ENCODE measurements at regions not wholly inside any gene's neighbourhood (a gene's known extent, or its start where the extent isn't known, plus 50 kb on each side); places are given as distances from the start of the nearest gene placed in this dataset.
"Not testable (repeated sequence)": the region's sequence is repeated elsewhere in the genome, so short reads cannot be mapped to it uniquely, and the experiment has no call there.

DNA sequence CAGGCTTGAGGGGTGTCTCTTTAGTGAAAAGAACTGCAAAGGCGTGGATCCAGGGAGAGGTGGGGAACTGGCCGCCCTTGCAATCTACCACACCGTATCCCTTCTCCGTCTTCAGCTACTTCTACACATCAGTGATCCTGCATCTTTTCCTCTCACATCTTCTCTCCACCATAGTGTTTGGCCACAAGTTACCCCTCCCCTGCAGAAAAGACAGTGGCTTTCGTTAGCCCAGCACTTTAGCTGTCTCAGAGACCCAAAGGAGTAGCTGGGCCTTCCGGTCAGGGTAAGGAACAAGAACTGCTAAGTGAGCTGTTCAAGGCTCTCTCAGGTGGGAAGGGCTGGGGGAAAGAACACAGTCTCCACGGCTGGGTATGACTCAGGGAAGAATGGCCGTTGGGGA lies 158.4 kb downstream of the NDUFA12 start:
- ChIA-PET POLR2A (ENCODE audit: low non-redundant PET) (no interaction called here), CTCF (no interaction called here)
- H3K27ac ChIP-seq: no peak overlapping the region
- TF ChIP-seq, protein P1, sequence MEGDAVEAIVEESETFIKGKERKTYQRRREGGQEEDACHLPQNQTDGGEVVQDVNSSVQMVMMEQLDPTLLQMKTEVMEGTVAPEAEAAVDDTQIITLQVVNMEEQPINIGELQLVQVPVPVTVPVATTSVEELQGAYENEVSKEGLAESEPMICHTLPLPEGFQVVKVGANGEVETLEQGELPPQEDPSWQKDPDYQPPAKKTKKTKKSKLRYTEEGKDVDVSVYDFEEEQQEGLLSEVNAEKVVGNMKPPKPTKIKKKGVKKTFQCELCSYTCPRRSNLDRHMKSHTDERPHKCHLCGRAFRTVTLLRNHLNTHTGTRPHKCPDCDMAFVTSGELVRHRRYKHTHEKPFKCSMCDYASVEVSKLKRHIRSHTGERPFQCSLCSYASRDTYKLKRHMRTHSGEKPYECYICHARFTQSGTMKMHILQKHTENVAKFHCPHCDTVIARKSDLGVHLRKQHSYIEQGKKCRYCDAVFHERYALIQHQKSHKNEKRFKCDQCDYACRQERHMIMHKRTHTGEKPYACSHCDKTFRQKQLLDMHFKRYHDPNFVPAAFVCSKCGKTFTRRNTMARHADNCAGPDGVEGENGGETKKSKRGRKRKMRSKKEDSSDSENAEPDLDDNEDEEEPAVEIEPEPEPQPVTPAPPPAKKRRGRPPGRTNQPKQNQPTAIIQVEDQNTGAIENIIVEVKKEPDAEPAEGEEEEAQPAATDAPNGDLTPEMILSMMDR (conservative IDR thresholded peaks at IDR 0.05; ENCODE audit: low read depth): no peak
- no peak for DNase-seq (ENCODE audit: low spot score)

DNA sequence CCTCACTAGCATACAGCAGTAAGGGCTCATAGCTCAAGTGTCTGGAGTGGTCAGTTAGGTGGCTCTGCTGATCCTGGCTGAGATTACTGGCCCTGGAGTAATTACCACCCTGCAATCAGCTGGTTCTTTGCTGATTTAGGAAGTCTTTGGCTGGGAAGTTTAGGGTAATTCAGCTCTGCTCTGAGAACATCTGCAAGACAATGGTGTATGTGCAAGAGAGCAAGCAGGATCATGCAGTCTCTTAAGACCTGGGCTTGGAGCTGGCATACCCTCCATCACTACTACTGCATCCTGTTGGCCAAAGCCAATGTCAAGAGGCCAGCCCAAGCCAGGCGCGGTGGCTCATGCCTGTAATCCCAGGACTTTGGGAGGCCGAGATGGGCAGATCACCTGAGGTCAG lies 159.0 kb downstream of the NDUFA12 start:
- no peak for DNase-seq (ENCODE audit: low spot score)
- POLR2A ChIA-PET (ENCODE audit: low non-redundant PET): no interaction called here
- no peak overlapping the region for H3K27ac ChIP-seq
- TF ChIP-seq, protein P1 (conservative IDR thresholded peaks at IDR 0.05; ENCODE audit: low read depth): no peak
- CTCF ChIA-PET: interaction anchor here (0.6 kb wide), 1 partner anchor 280 kb away, joined by 5 read pairs; no protein-coding TSS in a partner anchor

DNA sequence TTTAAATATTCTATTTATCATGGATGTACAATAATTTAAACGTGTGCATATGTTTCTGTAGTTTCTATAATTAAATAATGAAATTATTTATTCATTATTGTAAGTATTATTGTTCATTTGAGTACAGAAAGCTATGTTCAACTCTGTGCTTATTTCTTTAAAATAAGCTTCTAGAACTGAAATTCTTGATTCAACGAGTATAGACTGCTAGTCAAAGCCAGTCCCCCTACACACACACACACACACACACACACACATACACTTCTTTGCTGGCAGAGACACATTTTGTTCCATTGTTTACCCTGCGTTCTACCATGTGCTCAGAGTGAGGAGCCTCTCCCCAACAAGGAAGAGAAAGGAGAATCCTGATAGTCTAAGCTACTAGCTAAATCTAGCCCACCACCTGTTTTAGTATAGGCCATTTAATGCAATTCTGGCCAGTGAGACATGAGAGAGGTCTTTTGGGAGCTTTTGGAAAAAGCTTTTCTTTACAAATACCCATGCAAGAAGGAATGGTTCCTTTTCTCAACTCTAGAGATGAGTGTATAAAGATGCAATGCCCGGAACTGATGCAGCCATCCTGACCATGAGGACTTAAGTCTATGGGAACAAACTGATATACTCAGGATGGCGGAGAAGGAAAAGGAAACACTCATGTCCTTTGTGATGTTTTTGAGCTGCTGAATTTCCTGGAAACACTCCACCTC lies 161.4 kb downstream of the NDUFA12 start:
- TF ChIP-seq, protein P1 (conservative IDR thresholded peaks at IDR 0.05; ENCODE audit: low read depth): no peak
- no peak for DNase-seq (ENCODE audit: low spot score)
- ChIA-PET POLR2A (ENCODE audit: low non-redundant PET) (no interaction called here), CTCF (interaction anchor here (0.5 kb wide), 1 partner anchor 568 kb away, joined by 3 read pairs; no protein-coding TSS in a partner anchor)
- H3K27ac ChIP-seq: no peak overlapping the region

DNA sequence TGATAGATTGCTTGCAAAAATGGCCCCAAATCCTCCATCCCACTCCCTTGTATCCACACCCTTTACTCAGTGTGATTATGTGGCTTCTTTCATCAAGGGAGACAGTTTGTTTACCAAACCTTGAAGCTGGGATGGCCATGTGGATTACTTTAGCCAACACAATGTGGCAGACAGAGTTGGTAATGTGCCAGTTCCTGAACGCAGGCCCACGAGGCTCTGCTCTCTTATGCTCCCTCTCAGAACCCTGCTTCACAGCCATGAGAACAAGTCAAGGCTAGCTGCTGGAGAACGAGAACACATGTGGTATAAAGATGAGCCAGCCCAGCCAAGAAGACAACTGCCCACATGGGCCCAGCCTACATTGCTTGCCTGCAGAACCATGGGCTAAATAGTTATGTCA lies 162.3 kb downstream of the NDUFA12 start:
- TF ChIP-seq, protein P1 (conservative IDR thresholded peaks at IDR 0.05; ENCODE audit: low read depth): no peak
- ChIA-PET CTCF (no interaction called here), POLR2A (ENCODE audit: low non-redundant PET) (no interaction called here)
- H3K27ac ChIP-seq: no peak overlapping the region
- DNase-seq (ENCODE audit: low spot score): no peak

DNA sequence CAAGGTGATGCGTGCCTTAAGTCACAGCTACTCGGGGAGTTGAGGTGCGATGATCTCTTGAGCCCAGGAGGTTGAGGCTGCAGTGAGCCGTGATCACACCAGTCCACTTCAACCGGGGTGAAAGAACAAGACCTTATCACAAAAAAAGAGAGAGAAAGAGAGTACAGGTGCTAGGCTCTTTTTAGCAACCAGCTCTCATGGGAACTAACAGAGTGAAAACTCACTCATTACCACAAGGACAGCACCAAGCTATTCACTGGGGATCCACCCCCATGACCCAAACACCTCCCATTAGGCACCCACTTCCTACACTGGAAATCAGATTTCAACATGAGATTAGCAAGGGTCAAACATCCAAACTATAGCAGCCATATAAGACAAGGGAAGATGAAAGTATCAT lies 164.2 kb downstream of the NDUFA12 start:
- ChIA-PET CTCF (interaction anchor here (0.6 kb wide), 2 partner anchors 238 to 713 kb away, joined by 3 read pairs; no protein-coding TSS in a partner anchor), POLR2A (ENCODE audit: low non-redundant PET) (no interaction called here)
- DNase-seq (ENCODE audit: low spot score): no peak
- no peak overlapping the region for H3K27ac ChIP-seq
- TF ChIP-seq, protein P1 (conservative IDR thresholded peaks at IDR 0.05; ENCODE audit: low read depth): no peak

DNA sequence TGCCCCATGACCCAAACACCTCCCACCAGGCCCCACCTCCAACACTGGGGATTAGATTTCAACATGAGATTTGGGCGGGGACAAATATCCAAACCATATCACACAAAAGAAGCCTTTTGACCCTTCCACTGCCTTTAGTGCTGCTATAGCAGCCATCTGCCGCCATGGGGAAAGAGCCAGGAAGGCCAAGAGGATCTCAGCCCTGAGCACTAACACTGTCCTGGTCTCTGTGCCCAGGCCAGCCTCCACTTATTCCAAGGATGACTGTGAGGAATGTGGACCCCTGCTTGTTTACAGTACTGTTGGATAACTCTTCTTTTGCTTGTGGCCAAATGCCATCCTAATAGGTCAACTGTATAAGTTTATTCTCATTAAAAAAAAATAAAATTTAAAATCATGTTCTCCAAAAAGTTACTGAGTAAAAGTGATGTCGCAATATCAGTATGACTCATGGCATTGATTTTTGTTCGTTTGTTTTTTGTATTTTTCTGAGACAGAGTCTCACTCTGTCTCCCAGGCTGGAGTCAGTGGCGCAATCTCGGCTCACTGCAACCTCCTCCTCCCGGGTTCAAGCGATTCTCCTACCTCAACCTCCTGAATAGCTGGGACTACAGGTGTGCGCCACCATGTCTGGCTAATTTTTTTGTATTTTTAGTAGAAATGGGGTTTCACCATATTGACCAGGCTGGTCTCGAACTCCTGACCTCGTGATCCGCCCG lies 166.4 kb downstream of the NDUFA12 start:
- CTCF ChIA-PET; POLR2A ChIA-PET (ENCODE audit: low non-redundant PET): not testable (repeated sequence)

More for the DNA sequence above, 166.4 kb downstream of the NDUFA12 start:
- peak overlapping the region; percentile 41; the same call in 1 of the 2 replicates for H3K27ac ChIP-seq
- not testable (repeated sequence) for DNase-seq (ENCODE audit: low spot score)
